ENCODE measurements at regions not wholly inside any gene's neighbourhood (a gene's known extent, or its start where the extent isn't known, plus 50 kb on each side); places are given as distances from the start of the nearest gene placed in this dataset.

GRCh38 chr2:64769392-64770044, 115.8 kb upstream of the SERTAD2 start:
- no peaks in the 10 kb centered on the region for H3K36me3 ChIP-seq (ENCODE audit: control insufficient read depth, insufficient read depth, low read length)
- H3K4me3 ChIP-seq (ENCODE audit: low read depth in 2 of 2, low read length in 2 of 2), result no peak overlapping the region
- H3K9me3 ChIP-seq (ENCODE audit: control insufficient read depth, insufficient read depth, low read depth, low read length), result no peaks in the 10 kb centered on the region
- TF ChIP-seq REST (IDR thresholded peaks at IDR 0.05; ENCODE audit: insufficient read depth in 1 of 2, low read depth in 2 of 2, low read length in 1 of 2) (no peak), SIN3A (IDR thresholded peaks at IDR 0.05; ENCODE audit: borderline replicate concordance, insufficient read depth, low read depth, low read length) (no peak), CTCF (IDR thresholded peaks at IDR 0.05) (no peak), TCF7L2 (IDR thresholded peaks at IDR 0.05; ENCODE audit: low read depth, low read length) (no peak), POLR2AphosphoS5 (IDR thresholded peaks at IDR 0.05; ENCODE audit: low read depth, low read length) (no peak)
- H3K27ac ChIP-seq (ENCODE audit: low read length), result no peak overlapping the region; the same call in 1 of the 2 replicates
- in situ Hi-C loops (cut with HindIII; ENCODE audit: low pct_unique_long_range_greater_than_20kb, low sequenced_read_pairs), result no loop called here
- ATAC-seq (no peak), DNase-seq (ENCODE audit: low read depth, low spot score) (no peak)
- H3K4me1 ChIP-seq (ENCODE audit: control insufficient read depth, insufficient read depth, low read length), result peaks cover 40% of the 10 kb centered on the region
- POLR2A ChIA-PET, result no interaction called here
- intact Hi-C loops (cut with micrococcal nuclease; ENCODE audit: unreplicated experiment), result no loop called here
- H3K27me3 ChIP-seq (ENCODE audit: control insufficient read depth, insufficient read depth, low read length), result no peaks in the 10 kb centered on the region; the same call in 1 of the 2 replicates
- no TSS peak for BruUV-seq (replicated peaks)
- CTCF ChIA-PET, result interaction anchor here (0.5 kb wide), 1 partner anchor 95 kb away, joined by 5 read pairs; no protein-coding TSS in a partner anchor

GRCh38 chr2:64770137-64770780, 116.5 kb upstream of the SERTAD2 start:
- ATAC-seq, result no peak
- in situ Hi-C loops (cut with HindIII; ENCODE audit: low pct_unique_long_range_greater_than_20kb, low sequenced_read_pairs), result no loop called here
- no TSS peak for BruUV-seq (replicated peaks)

More at GRCh38 chr2:64770137-64770780, 116.5 kb upstream of the SERTAD2 start:
- ChIA-PET POLR2A (interaction anchor here (0.5 kb wide), 1 partner anchor 10 kb away, joined by 9 read pairs; no protein-coding TSS in a partner anchor), CTCF (no interaction called here)
- no peak overlapping the region for H3K4me3 ChIP-seq (ENCODE audit: low read depth in 2 of 2, low read length in 2 of 2)
- TF ChIP-seq POLR2AphosphoS5 (IDR thresholded peaks at IDR 0.05; ENCODE audit: low read depth, low read length) (no peak), SIN3A (IDR thresholded peaks at IDR 0.05; ENCODE audit: borderline replicate concordance, insufficient read depth, low read depth, low read length) (no peak), CTCF (IDR thresholded peaks at IDR 0.05) (no peak), TCF7L2 (IDR thresholded peaks at IDR 0.05; ENCODE audit: low read depth, low read length) (no peak), REST (IDR thresholded peaks at IDR 0.05; ENCODE audit: insufficient read depth in 1 of 2, low read depth in 2 of 2, low read length in 1 of 2) (no peak)
- peaks cover 40% of the 10 kb centered on the region for H3K4me1 ChIP-seq (ENCODE audit: control insufficient read depth, insufficient read depth, low read length)
- no peak for DNase-seq (ENCODE audit: low read depth, low spot score)
- no peaks in the 10 kb centered on the region for H3K9me3 ChIP-seq (ENCODE audit: control insufficient read depth, insufficient read depth, low read depth, low read length)
- H3K27ac ChIP-seq (ENCODE audit: low read length), result peak overlapping the region; percentile 55
- H3K36me3 ChIP-seq (ENCODE audit: control insufficient read depth, insufficient read depth, low read length), result no peaks in the 10 kb centered on the region
- intact Hi-C loops (cut with micrococcal nuclease; ENCODE audit: unreplicated experiment), result no loop called here
- no peaks in the 10 kb centered on the region; the same call in 1 of the 2 replicates for H3K27me3 ChIP-seq (ENCODE audit: control insufficient read depth, insufficient read depth, low read length)
